H1 (cell line): ENCODE measurements at regions not wholly inside any gene's neighbourhood (a gene's known extent, or its start where the extent isn't known, plus 50 kb on each side); places are given as distances from the start of the nearest gene placed in this dataset.

ENCODE experiments used
- CTCF ChIA-PET: fragments of 300-600 bp; sonication (Branson Sonifier 250); formaldehyde crosslinking; loops from one replicate; lab custom pipeline; 2021; ENCODE audit not compliant: partially characterized antibody; lab: Charles Lee
- POLR2A ChIA-PET: fragments of 300-600 bp; sonication (Branson Sonifier 250); formaldehyde crosslinking; loops from one replicate; lab custom pipeline; 2021; ENCODE audit warnings: inconsistent platforms; ENCODE audit not compliant: partially characterized antibody; lab: Charles Lee
- DNase-seq, 2 experiments: peaks; one replicate each; pipeline versions ENCODE4 v3.0.0 to v3.0.0-alpha.2; 2010 to 2022; ENCODE audit warnings: low spot score in 2 of 2, low read depth in 1 of 2, mixed read lengths in 1 of 2
- FAIRE-seq: peaks from 2 replicates; lab custom pipeline; 2011; peaks lifted over from hg19 to GRCh38; lab: Jason Lieb, UNC
- H2AFZ ChIP-seq: 2 replicates; pipeline ENCODE4 v1.8.1; 2012; ENCODE audit warnings: low read length, inconsistent platforms
- H2AK5ac ChIP-seq: 2 replicates; pipeline ENCODE4 v1.6.1; 2013; ENCODE audit warnings: low read depth, low read length
- H2BK120ac ChIP-seq: replicated peaks from 2 replicates; pipeline ENCODE3; 2013; ENCODE audit warnings: low read depth, low read length, inconsistent platforms
- H2BK12ac ChIP-seq: 2 replicates; pipeline ENCODE4 v1.6.1; 2013; ENCODE audit warnings: low read depth, low read length
- H2BK15ac ChIP-seq: 2 replicates; pipeline ENCODE4 v1.6.1; 2013; ENCODE audit warnings: low read length
- H2BK20ac ChIP-seq: 2 replicates; pipeline ENCODE4 v1.6.1; 2013; ENCODE audit warnings: low read length
- H2BK5ac ChIP-seq: 2 replicates; pipeline ENCODE4 v1.6.1; 2013; ENCODE audit warnings: low read depth, low read length
- H3K14ac ChIP-seq: 2 replicates; pipeline ENCODE4 v1.6.1; 2013; ENCODE audit warnings: inconsistent platforms; ENCODE audit not compliant: insufficient read length
- H3K18ac ChIP-seq: 2 replicates; pipeline ENCODE4 v1.6.1; 2013; ENCODE audit warnings: low read length; ENCODE audit errors: extremely low read depth
- H3K23ac ChIP-seq: 2 replicates; pipeline ENCODE4 v1.6.1; 2013; ENCODE audit warnings: inconsistent platforms; ENCODE audit not compliant: insufficient read length
- H3K23me2 ChIP-seq: 2 replicates; pipeline ENCODE4 v1.6.1; 2013; ENCODE audit warnings: low read depth, low read length
- H3K27ac ChIP-seq: 2 replicates; pipeline ENCODE4 v1.6.1; 2011; ENCODE audit warnings: low read depth, low read length, inconsistent platforms
- H3K27me3 ChIP-seq, 4 experiments: replicated peaks in 1 of 4; 1 replicate in 1 of 4; 2 replicates in 3 of 4; pipeline versions ENCODE4 v1.6.1 to v1.8.1; 2011 to 2013; ENCODE audit warnings: low read length in 3 of 4, mild to moderate bottlenecking in 3 of 4, inconsistent platforms in 2 of 4, mixed read lengths in 2 of 4, moderate library complexity in 1 of 4; ENCODE audit not compliant: control insufficient read depth in 3 of 4, insufficient read depth in 3 of 4; ENCODE audit errors: extremely low read depth in 1 of 4
- H3K36me3 ChIP-seq, 4 experiments: 2 replicates each; pipeline versions ENCODE4 v1.6.1 to v1.8.1; 2011 to 2013; ENCODE audit warnings: mild to moderate bottlenecking in 4 of 4, low read length in 3 of 4, moderate library complexity in 2 of 4, control low read depth in 1 of 4, inconsistent platforms in 1 of 4; ENCODE audit not compliant: insufficient read depth in 4 of 4, control insufficient read depth in 2 of 4
- H3K4ac ChIP-seq: replicated peaks from 2 replicates; pipeline ENCODE3; 2013; ENCODE audit warnings: low read length, low read depth, mixed read lengths, inconsistent platforms; ENCODE audit not compliant: insufficient read length
- H3K4me1 ChIP-seq, 4 experiments: replicated peaks in 1 of 4; 1 replicate in 1 of 4; 2 replicates in 3 of 4; pipeline versions ENCODE4 v1.6.1 to v1.8.1; 2011 to 2013; ENCODE audit warnings: low read length in 3 of 4, inconsistent platforms in 2 of 4, mixed read lengths in 1 of 4; ENCODE audit not compliant: insufficient read depth in 4 of 4, control insufficient read depth in 3 of 4
- H3K4me2 ChIP-seq, 2 experiments: 2 replicates each; pipeline versions ENCODE4 v1.6.1 to v1.8.1; 2011 to 2013; ENCODE audit warnings: low read depth in 2 of 2, low read length in 2 of 2, control low read depth in 1 of 2, inconsistent platforms in 1 of 2, mild to moderate bottlenecking in 1 of 2; ENCODE audit not compliant: insufficient read depth in 1 of 2
- H3K4me3 ChIP-seq, 4 experiments: fragments of 200-600, 300-600 bp in 1 of 4; sonication (generic), shearing (Covaris generic), sonication (Bioruptor Twin) in 1 of 4; 2 replicates each; pipeline versions ENCODE4 v1.5.1 to v1.8.1; 2011 to 2016; ENCODE audit warnings: low read length in 4 of 4, low read depth in 3 of 4, control low read depth in 2 of 4, inconsistent platforms in 2 of 4, mild to moderate bottlenecking in 2 of 4, mixed read lengths in 1 of 4, moderate library complexity in 1 of 4; ENCODE audit not compliant: insufficient read depth in 2 of 4; ENCODE audit errors: extremely low read depth in 1 of 4
- H3K56ac ChIP-seq: replicated peaks from 2 replicates; pipeline ENCODE3; 2013; ENCODE audit warnings: low read depth, mild to moderate bottlenecking, mixed read lengths, low read length, inconsistent platforms; ENCODE audit not compliant: insufficient read length
- H3K79me1 ChIP-seq: 2 replicates; pipeline ENCODE4 v1.6.1; 2013; ENCODE audit warnings: low read depth, low read length, control low read depth
- H3K79me2 ChIP-seq, 2 experiments: 2 replicates each; pipeline versions ENCODE4 v1.6.1 to v1.8.1; 2012 to 2013; ENCODE audit warnings: low read length in 2 of 2, mild to moderate bottlenecking in 2 of 2, inconsistent platforms in 1 of 2; ENCODE audit not compliant: insufficient read depth in 2 of 2, control insufficient read depth in 1 of 2
- H3K9ac ChIP-seq, 4 experiments: replicated peaks in 1 of 4; 1 replicate in 1 of 4; 2 replicates in 3 of 4; pipeline versions ENCODE4 v1.6.1 to v1.8.1; 2011 to 2013; ENCODE audit warnings: low read depth in 3 of 4, low read length in 3 of 4, control low read depth in 2 of 4, mild to moderate bottlenecking in 2 of 4, moderate library complexity in 2 of 4, inconsistent platforms in 1 of 4; ENCODE audit errors: extremely low read depth in 1 of 4
- H3K9me3 ChIP-seq, 2 experiments: 2 replicates each; pipeline versions ENCODE4 v1.6.1 to v1.8.1; 2012 to 2013; ENCODE audit warnings: mild to moderate bottlenecking in 2 of 2, moderate library complexity in 2 of 2, control low read depth in 1 of 2, inconsistent platforms in 1 of 2, low read depth in 1 of 2, low read length in 1 of 2, mixed read lengths in 1 of 2; ENCODE audit not compliant: insufficient read depth in 2 of 2
- H4K20me1 ChIP-seq, 2 experiments: replicated peaks in 1 of 2; 2 replicates each; pipeline versions ENCODE3 to v1.8.1; 2011 to 2013; ENCODE audit warnings: inconsistent platforms in 2 of 2, low read length in 2 of 2, mild to moderate bottlenecking in 1 of 2; ENCODE audit not compliant: insufficient read depth in 2 of 2, control insufficient read depth in 1 of 2
- H4K5ac ChIP-seq: 2 replicates; pipeline ENCODE4 v1.6.1; 2013; ENCODE audit warnings: low read length, low read depth, mixed read lengths, inconsistent platforms; ENCODE audit not compliant: insufficient read length
- H4K8ac ChIP-seq: 2 replicates; pipeline ENCODE4 v1.8.0; 2013; ENCODE audit warnings: mild to moderate bottlenecking, moderate library complexity, low read length, inconsistent platforms; ENCODE audit not compliant: insufficient read depth; ENCODE audit errors: extremely low read depth
- H4K91ac ChIP-seq: replicated peaks from 2 replicates; pipeline ENCODE3; 2013; ENCODE audit warnings: low read length, mixed read lengths, inconsistent platforms; ENCODE audit not compliant: insufficient read length
- ATF3 ChIP-seq: IDR thresholded peaks from 2 replicates; pipeline ENCODE4 v1.6.1; 2011; ENCODE audit warnings: low read depth, mild to moderate bottlenecking, low read length; ENCODE audit not compliant: insufficient read depth
- BCL11A ChIP-seq, 2 experiments: IDR thresholded peaks; one replicate each; pipeline ENCODE4 v1.6.1; 2011; ENCODE audit warnings: low read depth in 2 of 2, low read length in 2 of 2, mild to moderate bottlenecking in 2 of 2
- BRCA1 ChIP-seq: IDR thresholded peaks from 2 replicates; pipeline ENCODE4 v1.6.1; 2012; ENCODE audit warnings: low read depth, low read length, improper control_type of control experiment
- CREB1 ChIP-seq: IDR thresholded peaks from 2 replicates; pipeline ENCODE4 v1.6.1; 2012; ENCODE audit warnings: inconsistent platforms
- EZH2 ChIP-seq: fragments of 200-600 bp; sonication (generic); IDR thresholded peaks from 2 replicates; pipeline ENCODE4 v1.7.1; 2012; ENCODE audit warnings: low read depth, mild to moderate bottlenecking, moderate library complexity, low read length, inconsistent platforms; ENCODE audit not compliant: severe bottlenecking
- FOSL1 ChIP-seq: IDR thresholded peaks from 2 replicates; pipeline ENCODE4 v1.6.1; 2011; ENCODE audit warnings: mild to moderate bottlenecking, low read depth, low read length, moderate library complexity; ENCODE audit not compliant: insufficient read depth
- GABPA ChIP-seq: IDR thresholded peaks from 2 replicates; pipeline ENCODE4 v1.6.1; 2011; ENCODE audit warnings: mild to moderate bottlenecking, low read length, moderate library complexity, borderline replicate concordance; ENCODE audit not compliant: insufficient read depth
- GTF2F1 ChIP-seq: IDR thresholded peaks from 2 replicates; pipeline ENCODE4 v1.6.1; 2012; ENCODE audit warnings: low read depth, low read length, improper control_type of control experiment, borderline replicate concordance
- NRF1 ChIP-seq: IDR thresholded peaks from 2 replicates; pipeline ENCODE4 v1.6.1; 2011; ENCODE audit warnings: mild to moderate bottlenecking, low read depth, low read length, improper control_type of control experiment
- POU5F1 ChIP-seq: IDR thresholded peaks from 2 replicates; pipeline ENCODE4 v1.6.1; 2011; ENCODE audit warnings: low read depth, mild to moderate bottlenecking, low read length, moderate library complexity
- RAD21 ChIP-seq, 2 experiments: IDR thresholded peaks in 1 of 2; conservative IDR thresholded peaks in 1 of 2; 2 replicates each; pipeline ENCODE4 v1.6.1; 2011; ENCODE audit warnings: low read depth in 2 of 2, low read length in 2 of 2, improper control_type of control experiment in 1 of 2, inconsistent platforms in 1 of 2, mild to moderate bottlenecking in 1 of 2, moderate library complexity in 1 of 2
- SAP30 ChIP-seq: fragments of 300-600 bp; sonication (generic); IDR thresholded peaks from 2 replicates; pipeline ENCODE4 v1.7.1; 2012; ENCODE audit warnings: low read length, moderate library complexity, mild to moderate bottlenecking, inconsistent platforms; ENCODE audit not compliant: insufficient read depth, insufficient replicate concordance
- SIX5 ChIP-seq: IDR thresholded peaks from 2 replicates; pipeline ENCODE4 v1.6.1; 2011; ENCODE audit warnings: mild to moderate bottlenecking, low read depth, low read length
- SP2 ChIP-seq: IDR thresholded peaks from 2 replicates; pipeline ENCODE4 v1.6.1; 2012; ENCODE audit warnings: mild to moderate bottlenecking, low read length, inconsistent platforms
- YY1 ChIP-seq: IDR thresholded peaks from 2 replicates; pipeline ENCODE4 v1.6.1; 2011; ENCODE audit warnings: low read depth, mild to moderate bottlenecking, low read length
- WGBS, 2 experiments: shearing (Covaris generic) in 1 of 2; methylation state at CpG; one replicate each; pipeline versions ENCODE4 v1.1.6 to v1.1.7; 2013 to 2015; ENCODE audit warnings: low lambda C conversion rate in 2 of 2, mixed read lengths in 2 of 2, inconsistent platforms in 1 of 2, low coverage in 1 of 2, missing lambda C conversion rate in 1 of 2; ENCODE audit not compliant: insufficient replicate concordance in 2 of 2, insufficient coverage in 1 of 2, insufficient read length in 1 of 2; ENCODE audit errors: extremely low coverage in 1 of 2, missing lambda C conversion rate in 1 of 2; 5-methylcytosine and 5-hydroxymethylcytosine counted together

- Histone ChIP-seq H2BK5ac (no peak overlapping the region), H2BK12ac (no peak overlapping the region), H3K4me2 (no peak overlapping the region), H3K36me3 (no peaks in the 10 kb centered on the region), H3K18ac (no peak overlapping the region), H4K20me1 (no peaks in the 10 kb centered on the region), H2BK20ac (no peak overlapping the region), H2AFZ (no peak overlapping the region), H3K4me1 (peaks cover 0 to 4% (median 2%) of the 10 kb centered on the region in 4 experiments; a peak in 2 of 7 replicates), H3K79me1 (no peaks in the 10 kb centered on the region), H3K4ac (no peak overlapping the region), H3K23ac (no peak overlapping the region), H3K4me3 (no peak overlapping the region), H3K9ac (no peak overlapping the region), H2BK120ac (no peak overlapping the region), H2BK15ac (no peak overlapping the region), H3K79me2 (no peaks in the 10 kb centered on the region), H3K23me2 (no peaks in the 10 kb centered on the region), H4K91ac (no peak overlapping the region), H3K9me3 (no peaks in the 10 kb centered on the region; a peak in 1 of 4 replicates), H3K56ac (no peak overlapping the region), H4K5ac (no peak overlapping the region), H3K27me3 (no peaks in the 10 kb centered on the region), H3K27ac (no peak overlapping the region), H3K14ac (no peak overlapping the region), H4K8ac (no peak overlapping the region), H2AK5ac (no peak overlapping the region)
- ChIA-PET POLR2A (no interaction called here), CTCF (no interaction called here)
- FAIRE-seq = no peak
- WGBS, 2 experiments = 82% methylated on average over 3 of the region's 3 CpGs; no CpG with 5 or more reads in 1 of the 2 experiments
- DNase-seq = no peak
- no peak for TF ChIP-seq GABPA
- TF ChIP-seq EZH2 = no peak
- TF ChIP-seq CREB1 = no peak
- TF ChIP-seq SIX5 = no peak
- TF ChIP-seq NRF1 = no peak
- no peak for TF ChIP-seq RAD21 (IDR thresholded peaks at IDR 0.05 in 1 of 2, conservative IDR thresholded peaks at IDR 0.05 in 1 of 2; ENCODE audit: low read depth in 2 of 2, low read length in 2 of 2)
- TF ChIP-seq BCL11A (IDR thresholded peaks at IDR 0.05; ENCODE audit: low read depth in 2 of 2, low read length in 2 of 2) = no peak
- no peak for TF ChIP-seq ATF3
- TF ChIP-seq BRCA1 = no peak
- no peak for TF ChIP-seq SP2
- no peak for TF ChIP-seq YY1
- no peak for TF ChIP-seq FOSL1
- no peak for TF ChIP-seq GTF2F1
- TF ChIP-seq POU5F1 = no peak
- TF ChIP-seq SAP30 = no peak
Measured at GRCh38 chr7:22909917-22910316, 87.3 kb upstream of the TOMM7 start.
